ENCODE measurements at regions not wholly inside any gene's neighbourhood (a gene's known extent, or its start where the extent isn't known, plus 50 kb on each side); places are given as distances from the start of the nearest gene placed in this dataset.

DNA sequence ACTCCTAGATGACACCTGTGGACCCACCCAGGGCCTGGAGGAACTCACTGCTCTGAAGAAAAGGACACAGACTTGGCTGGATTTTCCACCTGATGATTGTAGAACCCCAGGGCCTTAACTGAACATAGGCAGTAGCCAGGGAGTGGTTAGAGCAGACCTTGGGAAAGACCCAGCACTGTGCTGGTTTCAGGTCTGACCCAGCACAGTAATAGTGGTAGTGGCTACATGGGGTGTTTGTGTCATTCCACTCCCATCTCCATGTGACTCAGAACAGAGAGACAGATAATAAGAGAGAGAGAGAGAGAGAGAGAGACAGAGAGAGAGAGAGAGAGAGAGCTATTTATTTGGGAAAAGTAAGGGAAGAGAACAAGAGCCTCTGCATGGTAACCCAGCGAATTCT, 239.1 kb upstream of the MEOX2 start:
- Mint-ChIP-seq H3K27me3 (no peaks in the 10 kb centered on the region), H3K9me3 (peaks cover 13% of the 10 kb centered on the region), H3K4me1 (no peaks in the 10 kb centered on the region), H3K4me3 (no peak overlapping the region), H3K27ac (no peak overlapping the region), H3K36me3 (no peaks in the 10 kb centered on the region)
- ATAC-seq (ENCODE audit: low read depth) (no peak), DNase-seq (ENCODE audit: low spot score in 2 of 2) (no peak)

DNA sequence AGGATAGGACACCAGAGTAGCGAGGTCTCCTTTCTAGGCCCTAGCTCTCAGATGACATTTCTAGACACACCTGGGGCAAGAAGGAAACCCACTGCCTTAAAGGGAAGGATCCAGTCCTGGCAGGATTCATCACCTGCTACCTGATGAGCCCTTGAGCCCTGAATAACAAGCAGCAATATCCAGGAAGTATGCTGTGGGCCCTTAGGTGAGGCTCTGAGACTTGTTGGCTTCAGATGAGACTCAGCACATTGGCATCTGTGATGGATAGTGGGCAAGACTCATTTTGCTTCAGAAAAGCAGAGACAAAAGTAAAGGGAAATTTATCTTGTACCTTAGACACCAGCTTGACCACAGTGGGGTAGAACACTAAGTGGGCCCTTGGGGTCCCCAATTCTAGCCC, 238.4 kb upstream of the MEOX2 start:
- Mint-ChIP-seq H3K27me3 (no peaks in the 10 kb centered on the region), H3K9me3 (peaks cover 11% of the 10 kb centered on the region), H3K36me3 (no peaks in the 10 kb centered on the region), H3K4me1 (no peaks in the 10 kb centered on the region), H3K4me3 (no peak overlapping the region), H3K27ac (no peak overlapping the region)
- ATAC-seq (ENCODE audit: low read depth), result no peak
- no peak for DNase-seq (ENCODE audit: low spot score in 2 of 2)

DNA sequence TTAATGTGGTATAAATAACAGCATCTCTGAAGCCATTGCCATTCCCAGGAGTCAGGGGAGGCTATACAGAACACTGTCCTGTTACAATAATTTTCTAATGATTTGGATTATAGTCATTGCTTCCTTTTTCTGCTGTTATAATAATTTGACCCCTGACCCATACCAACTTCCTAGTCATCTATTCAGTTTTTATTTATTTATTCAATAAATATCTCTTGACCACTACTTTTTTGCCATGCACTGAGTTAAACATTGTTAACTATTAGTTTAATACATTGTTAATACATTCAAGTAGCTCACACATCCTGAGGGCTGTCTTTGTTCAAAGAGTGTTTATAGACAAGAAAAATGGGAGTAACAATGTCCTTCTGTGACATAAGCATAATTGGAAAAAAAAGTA, 235.5 kb upstream of the MEOX2 start:
- H3K36me3 Mint-ChIP-seq, result no peaks in the 10 kb centered on the region
- H3K27me3 Mint-ChIP-seq, result no peaks in the 10 kb centered on the region
- H3K9me3 Mint-ChIP-seq, result peaks cover 11% of the 10 kb centered on the region
- H3K4me3 Mint-ChIP-seq, result no peak overlapping the region
- no peak overlapping the region for H3K27ac Mint-ChIP-seq
- no peak for ATAC-seq (ENCODE audit: low read depth)
- DNase-seq (ENCODE audit: low spot score in 2 of 2), result no peak
- H3K4me1 Mint-ChIP-seq, result no peaks in the 10 kb centered on the region

DNA sequence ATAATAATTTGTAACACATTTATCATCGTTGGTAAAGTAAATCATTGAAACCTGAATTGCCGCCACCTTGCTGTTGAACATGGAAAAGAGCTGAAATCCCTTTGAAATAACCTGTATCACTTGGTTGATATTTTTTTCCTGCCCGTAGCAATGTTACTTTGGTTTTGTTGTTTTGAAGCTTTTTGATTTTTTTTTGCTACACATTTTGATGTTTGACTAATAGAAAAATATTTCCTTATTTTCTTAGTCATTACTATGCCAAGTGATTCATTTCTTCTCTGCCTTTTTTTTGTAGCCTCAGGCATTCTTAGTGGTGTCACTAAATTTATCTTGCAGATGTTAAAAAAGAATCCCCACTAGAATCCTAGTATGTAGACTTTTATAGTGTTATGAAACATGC, 235.1 kb upstream of the MEOX2 start:
- H3K27me3 Mint-ChIP-seq, result no peaks in the 10 kb centered on the region
- no peaks in the 10 kb centered on the region for H3K4me1 Mint-ChIP-seq
- DNase-seq (ENCODE audit: low spot score in 2 of 2), result no peak
- H3K36me3 Mint-ChIP-seq, result no peaks in the 10 kb centered on the region
- no peak overlapping the region for H3K27ac Mint-ChIP-seq
- H3K9me3 Mint-ChIP-seq, result peaks cover 11% of the 10 kb centered on the region
- H3K4me3 Mint-ChIP-seq, result no peak overlapping the region
- ATAC-seq (ENCODE audit: low read depth), result no peak

DNA sequence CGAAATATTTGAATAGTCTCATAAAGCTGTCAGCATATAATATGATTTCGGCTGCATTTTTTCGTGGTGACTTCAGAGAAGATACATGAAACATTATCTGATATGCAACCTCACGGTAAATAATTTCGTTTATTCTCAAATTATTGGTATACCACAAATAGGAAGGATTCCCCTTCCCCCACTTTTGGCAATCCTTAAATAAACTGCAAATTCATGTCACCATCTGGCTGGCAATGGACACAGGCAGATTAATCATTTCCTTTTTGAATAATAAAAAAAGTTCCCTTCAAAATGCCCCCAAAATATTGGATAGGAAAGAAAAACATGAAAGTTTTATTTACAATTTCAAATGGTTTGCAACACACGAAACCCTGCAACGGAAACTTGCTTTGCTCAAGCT, 234.5 kb upstream of the MEOX2 start:
- no peaks in the 10 kb centered on the region for H3K36me3 Mint-ChIP-seq
- DNase-seq (ENCODE audit: low spot score in 2 of 2) (no peak), ATAC-seq (ENCODE audit: low read depth) (no peak)
- H3K27ac Mint-ChIP-seq, result no peak overlapping the region
- H3K4me1 Mint-ChIP-seq, result no peaks in the 10 kb centered on the region
- peaks cover 11% of the 10 kb centered on the region for H3K9me3 Mint-ChIP-seq
- H3K4me3 Mint-ChIP-seq, result no peak overlapping the region
- no peaks in the 10 kb centered on the region for H3K27me3 Mint-ChIP-seq

DNA sequence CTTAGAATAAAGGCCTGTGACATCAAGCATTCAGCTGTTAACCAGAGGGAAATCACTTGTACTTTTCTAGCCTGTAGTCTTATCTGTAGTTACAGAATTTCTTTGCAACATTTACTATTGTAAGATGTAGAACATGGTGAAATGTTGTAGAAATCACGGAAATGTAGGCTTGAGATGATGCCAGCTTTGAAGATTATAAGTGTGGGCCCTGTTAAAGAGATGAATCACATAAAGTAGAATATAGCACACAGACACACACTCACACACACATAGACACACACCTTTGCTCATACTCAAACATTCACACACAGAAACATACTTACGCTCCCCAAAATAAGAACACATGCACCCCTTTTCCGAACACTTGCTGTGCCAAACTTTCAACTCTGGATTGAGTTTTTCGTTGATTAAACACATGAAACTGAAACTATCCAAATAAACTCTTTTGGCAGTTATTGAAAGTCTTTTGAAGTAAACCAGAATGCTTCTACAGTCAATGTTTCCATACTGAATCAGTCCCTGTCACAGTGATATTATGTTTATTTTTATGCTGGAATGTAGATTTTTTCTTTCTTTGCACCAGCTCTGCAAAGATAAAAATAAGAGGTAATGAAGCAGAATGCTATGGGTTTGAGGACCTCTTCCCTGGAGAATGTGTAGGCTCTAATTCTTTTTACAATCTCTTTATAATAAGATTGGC, 230.3 kb upstream of the MEOX2 start:
- Mint-ChIP-seq H3K4me3 (no peak overlapping the region), H3K36me3 (no peaks in the 10 kb centered on the region), H3K27me3 (no peaks in the 10 kb centered on the region), H3K4me1 (no peaks in the 10 kb centered on the region), H3K27ac (no peak overlapping the region), H3K9me3 (peaks cover 6% of the 10 kb centered on the region)
- ATAC-seq (ENCODE audit: low read depth) (no peak), DNase-seq (ENCODE audit: low spot score in 2 of 2) (no peak)

DNA sequence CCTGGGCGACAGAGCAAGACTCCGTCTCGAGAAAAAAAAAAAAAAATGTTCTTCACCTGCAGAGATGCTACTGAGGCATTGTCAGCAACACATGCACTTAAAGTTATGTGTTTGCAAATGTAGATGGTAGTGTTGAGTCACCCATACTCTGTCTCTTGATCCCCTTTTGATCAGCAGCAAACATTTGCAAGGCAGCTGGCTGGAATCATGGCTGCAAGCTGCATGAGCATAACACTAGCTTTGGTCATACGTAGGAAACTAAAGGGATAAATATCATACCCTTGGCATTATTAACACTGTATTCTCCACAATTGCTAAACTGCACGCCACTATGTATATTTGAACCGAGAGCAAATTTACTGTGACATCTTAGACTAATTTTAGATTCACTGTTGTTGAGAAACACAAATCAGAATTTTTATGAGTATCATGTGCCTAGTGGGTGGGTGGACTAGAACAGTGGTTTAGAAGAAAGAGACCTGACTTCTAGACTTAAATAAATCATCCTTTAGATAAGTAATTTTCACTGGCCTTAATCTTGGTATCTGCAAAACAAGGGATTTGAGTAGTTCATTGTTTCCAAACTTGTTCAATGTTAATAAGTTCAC, 229.3 kb upstream of the MEOX2 start:
- Mint-ChIP-seq H3K4me1 (no peaks in the 10 kb centered on the region), H3K27ac (no peak overlapping the region), H3K27me3 (no peaks in the 10 kb centered on the region), H3K9me3 (peaks cover 6% of the 10 kb centered on the region), H3K4me3 (no peak overlapping the region), H3K36me3 (no peaks in the 10 kb centered on the region)
- ATAC-seq (ENCODE audit: low read depth) (no peak), DNase-seq (ENCODE audit: low spot score in 2 of 2) (no peak)

DNA sequence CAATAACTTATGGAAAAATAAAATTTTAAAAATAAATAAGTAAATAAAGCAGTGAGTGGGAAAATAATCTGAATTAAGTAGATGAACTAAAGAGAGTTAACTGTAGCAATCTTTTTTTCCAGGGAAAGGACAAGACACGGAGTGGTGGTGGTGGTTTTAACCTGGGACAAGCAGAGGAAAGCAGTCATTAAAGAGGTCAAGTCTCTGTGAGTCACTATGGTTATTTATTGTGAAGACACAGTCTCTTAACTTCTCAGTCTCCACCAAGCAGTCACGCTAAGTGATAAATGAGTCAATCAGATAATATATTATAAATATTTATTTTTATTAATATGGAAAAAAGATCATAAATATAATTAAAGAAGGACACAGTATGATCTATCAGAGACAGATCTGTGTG, 228.1 kb upstream of the MEOX2 start:
- H3K27me3 Mint-ChIP-seq, result no peaks in the 10 kb centered on the region
- no peak overlapping the region for H3K4me3 Mint-ChIP-seq
- ATAC-seq (ENCODE audit: low read depth), result no peak
- H3K36me3 Mint-ChIP-seq, result no peaks in the 10 kb centered on the region
- H3K27ac Mint-ChIP-seq, result no peak overlapping the region
- H3K9me3 Mint-ChIP-seq, result peaks cover 6% of the 10 kb centered on the region
- H3K4me1 Mint-ChIP-seq, result no peaks in the 10 kb centered on the region
- no peak for DNase-seq (ENCODE audit: low spot score in 2 of 2)

DNA sequence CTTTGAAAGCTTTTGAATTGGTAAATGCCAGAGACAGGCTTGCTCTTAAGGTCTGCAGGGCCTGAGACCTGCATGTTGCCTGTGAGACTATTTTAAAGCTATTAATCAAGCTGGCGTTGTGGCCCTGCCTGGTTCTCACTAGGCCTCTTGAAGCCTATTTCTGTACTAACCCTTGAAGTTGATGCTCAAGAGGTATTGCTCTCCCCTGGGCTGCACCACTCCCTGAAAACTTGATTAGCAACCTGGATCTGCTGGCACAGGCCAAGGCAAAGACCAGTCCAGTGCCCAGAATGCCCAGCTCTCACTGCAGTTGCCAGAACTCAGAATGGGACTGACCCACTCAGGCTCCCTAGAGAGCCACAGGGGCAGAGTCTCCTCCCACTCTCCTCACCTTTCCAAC, 220.0 kb upstream of the MEOX2 start:
- Mint-ChIP-seq H3K27ac (no peak overlapping the region), H3K9me3 (peaks cover 2% of the 10 kb centered on the region), H3K36me3 (no peaks in the 10 kb centered on the region), H3K27me3 (no peaks in the 10 kb centered on the region), H3K4me1 (no peaks in the 10 kb centered on the region), H3K4me3 (no peak overlapping the region)
- no peak for ATAC-seq (ENCODE audit: low read depth)
- DNase-seq (ENCODE audit: low spot score in 2 of 2), result no peak

DNA sequence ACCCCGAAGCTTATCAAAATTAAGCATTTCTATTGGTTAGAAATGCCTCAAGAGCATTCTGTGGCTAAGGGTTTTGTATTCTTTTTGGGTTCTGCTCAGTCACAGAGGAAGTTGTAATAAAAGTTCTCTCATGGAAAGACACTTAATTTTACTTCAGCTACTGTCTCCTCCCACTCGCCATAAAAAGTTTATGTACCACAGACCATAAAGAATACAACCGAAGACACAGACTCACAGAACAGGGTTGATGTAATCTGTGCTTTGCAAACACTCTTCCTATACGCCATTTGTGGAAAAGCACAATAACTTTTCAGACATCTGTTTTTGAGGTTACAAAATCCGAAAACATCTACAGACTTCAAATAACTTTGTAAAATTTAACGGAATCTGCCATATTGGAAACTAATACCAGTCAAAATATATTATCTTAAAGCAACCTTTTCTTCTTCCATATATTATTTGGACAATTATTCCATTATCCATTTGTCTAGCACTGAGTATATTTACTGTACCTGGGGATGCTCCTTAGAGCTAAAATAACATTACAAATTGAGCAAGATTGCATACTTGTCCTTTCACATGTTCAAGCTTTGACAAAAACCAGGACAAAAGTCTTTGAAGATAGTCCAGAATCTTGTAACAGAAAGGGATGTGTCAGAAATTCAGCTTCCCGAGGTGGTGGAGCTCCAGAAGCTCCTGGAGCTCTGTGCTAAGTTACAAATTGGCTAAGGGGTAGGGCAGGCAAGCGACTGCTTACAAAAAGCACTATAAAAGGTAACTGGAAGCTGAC, 219.0 kb upstream of the MEOX2 start:
- Mint-ChIP-seq H3K4me1 (no peaks in the 10 kb centered on the region), H3K27ac (no peak overlapping the region), H3K36me3 (no peaks in the 10 kb centered on the region), H3K9me3 (peaks cover 2% of the 10 kb centered on the region), H3K27me3 (no peaks in the 10 kb centered on the region), H3K4me3 (no peak overlapping the region)
- DNase-seq (ENCODE audit: low spot score in 2 of 2) (no peak), ATAC-seq (ENCODE audit: low read depth) (no peak)

DNA sequence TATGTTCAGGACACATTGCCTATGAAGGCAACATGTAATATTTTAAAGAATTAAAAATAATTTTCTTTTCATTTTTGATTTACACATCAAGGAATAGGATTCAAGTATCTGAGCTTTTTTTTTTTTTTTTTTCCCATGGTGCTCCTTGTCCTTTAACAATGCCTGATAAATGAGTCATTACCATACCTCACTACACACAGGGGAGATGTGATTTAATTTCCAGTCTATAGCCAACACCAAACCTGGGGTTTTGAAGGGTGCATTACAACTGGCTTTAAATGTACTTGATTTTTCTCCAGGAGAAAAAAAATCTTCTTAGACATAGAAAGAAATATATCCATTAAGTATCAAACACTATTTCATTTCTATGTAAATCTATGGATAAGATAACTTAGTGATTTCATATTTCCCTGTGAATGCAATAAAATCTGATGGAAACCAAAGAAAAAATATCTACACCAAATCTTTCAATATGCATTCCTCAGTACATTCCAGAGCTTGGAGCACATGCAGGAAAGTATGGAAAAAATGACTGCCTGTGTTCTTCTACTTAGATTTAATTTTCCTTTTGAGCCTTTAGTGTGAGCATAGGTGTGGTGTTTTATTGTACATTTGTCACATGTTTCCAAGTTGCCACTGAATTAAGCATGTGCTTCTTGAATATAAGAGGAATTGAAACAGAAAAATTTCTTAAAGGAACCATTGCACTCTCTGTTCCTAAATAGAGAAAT, 204.8 kb upstream of the MEOX2 start:
- Mint-ChIP-seq H3K36me3 (no peaks in the 10 kb centered on the region), H3K27me3 (no peaks in the 10 kb centered on the region), H3K4me3 (no peak overlapping the region), H3K9me3 (peaks cover 3% of the 10 kb centered on the region), H3K4me1 (no peaks in the 10 kb centered on the region), H3K27ac (no peak overlapping the region)
- DNase-seq (ENCODE audit: low spot score in 2 of 2), result no peak
- no peak for ATAC-seq (ENCODE audit: low read depth)

DNA sequence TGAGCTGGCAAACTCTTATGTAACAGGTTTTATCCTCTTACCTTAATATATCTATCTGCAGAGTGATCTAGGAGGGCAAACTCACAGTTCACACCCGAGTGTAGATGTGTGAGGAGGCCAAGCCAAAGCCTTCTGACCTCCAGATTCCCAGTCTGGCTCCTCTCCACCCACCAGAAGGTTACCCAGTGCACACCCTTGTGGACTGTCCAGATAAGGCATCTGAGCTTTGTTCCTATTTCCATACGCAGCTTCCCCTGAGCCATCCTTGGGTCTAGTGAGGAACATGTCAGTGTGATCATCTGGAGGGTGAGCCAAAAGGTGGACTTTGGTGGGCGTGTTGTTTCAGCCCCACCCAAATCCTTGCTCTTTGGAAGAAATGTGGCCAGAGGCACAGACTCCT, 203.0 kb upstream of the MEOX2 start:
- H3K27me3 Mint-ChIP-seq, result no peaks in the 10 kb centered on the region
- H3K36me3 Mint-ChIP-seq, result no peaks in the 10 kb centered on the region
- no peaks in the 10 kb centered on the region for H3K9me3 Mint-ChIP-seq
- DNase-seq (ENCODE audit: low spot score in 2 of 2) (no peak), ATAC-seq (ENCODE audit: low read depth) (no peak)
- H3K4me3 Mint-ChIP-seq, result no peak overlapping the region
- no peak overlapping the region for H3K27ac Mint-ChIP-seq
- H3K4me1 Mint-ChIP-seq, result no peaks in the 10 kb centered on the region

DNA sequence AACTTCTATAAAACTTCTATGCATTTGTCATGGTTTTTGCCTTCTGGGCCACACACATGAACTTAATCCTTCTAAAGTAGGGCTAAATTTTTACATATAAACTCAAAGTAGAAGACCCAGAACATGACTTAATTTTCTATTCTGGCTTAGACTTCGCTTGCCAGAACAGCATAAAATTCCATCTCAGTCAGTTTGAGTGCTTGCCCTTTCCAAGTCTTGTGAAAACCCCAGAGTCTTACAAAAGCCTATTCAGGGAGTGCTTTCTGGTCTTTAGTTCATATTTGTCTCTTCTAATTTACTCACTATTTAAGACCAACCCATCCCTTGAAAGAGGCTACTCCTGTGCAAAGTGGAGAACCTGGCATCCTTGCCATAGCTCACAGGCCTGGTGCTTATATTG, 201.6 kb upstream of the MEOX2 start:
- no peaks in the 10 kb centered on the region for H3K9me3 Mint-ChIP-seq
- DNase-seq (ENCODE audit: low spot score in 2 of 2), result no peak

DNA sequence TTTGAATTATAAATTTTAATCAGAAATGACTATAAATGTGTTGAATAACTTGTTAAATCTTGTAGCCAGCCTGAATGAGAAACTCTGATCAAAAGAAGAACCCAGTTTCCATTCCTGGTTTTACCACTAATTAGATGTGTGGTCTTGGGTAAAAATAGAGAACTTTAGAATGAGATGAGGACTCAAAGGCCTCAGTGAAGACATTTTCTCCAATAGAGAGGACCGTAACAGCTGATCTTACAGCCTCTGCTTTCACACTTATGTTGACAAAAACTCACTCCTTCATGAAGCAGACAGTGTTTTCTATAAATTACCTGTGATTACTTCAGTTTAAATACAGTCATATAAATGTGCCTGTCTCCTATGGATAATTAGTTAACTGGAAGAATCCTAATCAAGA, 200.1 kb upstream of the MEOX2 start:
- DNase-seq (ENCODE audit: low spot score in 2 of 2) (no peak), ATAC-seq (ENCODE audit: low read depth) (no peak)
- no peak overlapping the region for H3K27ac Mint-ChIP-seq
- H3K4me1 Mint-ChIP-seq, result no peaks in the 10 kb centered on the region
- no peaks in the 10 kb centered on the region for H3K36me3 Mint-ChIP-seq
- H3K9me3 Mint-ChIP-seq, result peaks cover 2% of the 10 kb centered on the region
- H3K27me3 Mint-ChIP-seq, result no peaks in the 10 kb centered on the region
- H3K4me3 Mint-ChIP-seq, result no peak overlapping the region

More for the DNA sequence above, 201.6 kb upstream of the MEOX2 start:
- Mint-ChIP-seq H3K4me3 (no peak overlapping the region), H3K27ac (no peak overlapping the region), H3K4me1 (no peaks in the 10 kb centered on the region), H3K36me3 (no peaks in the 10 kb centered on the region), H3K27me3 (no peaks in the 10 kb centered on the region)
- ATAC-seq (ENCODE audit: low read depth), result no peak

Data from memory B cell (primary cell).